Stimulated activated CD8-positive, alpha-beta memory T cell treated with anti-CD3 and anti-CD28 coated beads, Interleukin-2, amount 100 ng/mL, for 1 hour (primary cell): ENCODE measurements at regions not wholly inside any gene's neighbourhood (a gene's known extent, or its start where the extent isn't known, plus 50 kb on each side); places are given as distances from the start of the nearest gene placed in this dataset.

Experiments
- DNase-seq, 2 donors: peaks; one replicate each; pipeline ENCODE4 v3.0.0-alpha.2; 2020; ENCODE audit warnings: low read depth in 2 of 2

- no peak for DNase-seq
Measured at GRCh38 chr16:5854027-5854426, 756.4 kb upstream of the EEF2KMT start.

DNA sequence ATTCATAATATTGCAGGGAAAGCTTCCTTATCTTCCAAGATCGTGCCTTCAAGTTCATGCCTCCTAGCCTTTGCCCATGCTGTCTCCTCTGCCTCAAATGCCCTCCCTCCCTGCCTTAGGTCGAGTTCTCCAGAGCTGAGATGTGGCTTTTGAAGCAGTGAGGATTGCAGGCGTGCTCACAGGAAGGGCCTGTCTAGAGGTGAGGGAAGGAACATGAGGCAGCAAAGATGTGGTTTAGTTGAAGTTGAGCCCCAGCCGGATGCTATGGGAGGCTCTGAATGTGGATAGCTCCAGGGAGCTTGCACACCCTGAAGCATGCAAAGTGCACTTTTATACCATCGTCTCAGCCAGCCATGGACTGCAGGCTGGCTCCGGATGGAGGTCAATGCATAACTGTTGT, 754.6 kb upstream of the EEF2KMT start:
- no peak for DNase-seq

GRCh38 chr16:5851393-5851982, 753.9 kb upstream of the EEF2KMT start:
- DNase-seq = no peak

GRCh38 chr16:5850632-5851392, 753.2 kb upstream of the EEF2KMT start:
- no peak for DNase-seq

DNA sequence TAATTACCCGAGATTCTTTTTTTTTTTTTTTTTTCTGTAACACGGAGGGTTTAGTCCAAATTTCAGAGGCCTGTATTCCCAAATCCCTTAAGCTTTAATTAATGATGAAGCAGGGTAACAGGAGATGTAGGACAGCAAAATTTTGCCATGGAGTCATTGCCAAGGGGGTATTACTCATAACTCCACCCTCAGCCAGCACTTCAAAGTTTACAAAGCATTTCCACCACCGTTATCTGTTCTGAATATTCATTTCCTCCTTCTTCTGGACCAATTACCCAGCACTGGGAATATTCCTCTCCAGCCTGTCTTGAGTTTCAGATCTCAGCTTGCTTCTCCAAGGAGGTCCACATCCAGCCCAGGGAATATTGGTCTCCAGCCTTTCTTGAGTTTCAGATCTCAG, 747.5 kb upstream of the EEF2KMT start:
- DNase-seq = no peak

- DNase-seq = no peak
Measured at GRCh38 chr16:5841974-5842373, 744.4 kb upstream of the EEF2KMT start.

- no peak for DNase-seq
Measured at GRCh38 chr16:5838725-5839124, 741.1 kb upstream of the EEF2KMT start.

- DNase-seq = no peak
Measured at GRCh38 chr16:5838071-5838470, 740.5 kb upstream of the EEF2KMT start.

- DNase-seq = no peak
Measured at GRCh38 chr16:5837007-5837670, 739.5 kb upstream of the EEF2KMT start.

DNA sequence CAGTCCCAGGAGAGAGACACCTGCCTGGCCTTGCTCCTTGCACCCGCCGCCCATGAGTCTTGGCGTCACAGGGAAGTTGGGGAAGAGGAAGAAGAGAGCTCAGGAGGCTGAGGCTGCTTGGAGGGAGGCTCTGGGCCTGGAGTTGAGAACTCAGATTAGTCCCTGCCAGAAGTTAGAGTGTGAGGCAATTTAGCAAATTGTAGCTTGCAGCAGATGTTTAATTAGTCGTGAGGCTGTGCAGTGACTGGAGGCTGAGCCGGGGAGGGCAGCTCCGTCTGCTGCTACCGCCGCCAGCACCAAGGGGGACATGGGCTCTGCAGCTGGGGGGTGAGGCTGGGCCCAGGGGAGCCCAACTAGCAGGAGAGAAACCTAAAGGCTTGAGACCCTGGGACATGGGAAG, 738.3 kb upstream of the EEF2KMT start:
- DNase-seq = no peak

DNA sequence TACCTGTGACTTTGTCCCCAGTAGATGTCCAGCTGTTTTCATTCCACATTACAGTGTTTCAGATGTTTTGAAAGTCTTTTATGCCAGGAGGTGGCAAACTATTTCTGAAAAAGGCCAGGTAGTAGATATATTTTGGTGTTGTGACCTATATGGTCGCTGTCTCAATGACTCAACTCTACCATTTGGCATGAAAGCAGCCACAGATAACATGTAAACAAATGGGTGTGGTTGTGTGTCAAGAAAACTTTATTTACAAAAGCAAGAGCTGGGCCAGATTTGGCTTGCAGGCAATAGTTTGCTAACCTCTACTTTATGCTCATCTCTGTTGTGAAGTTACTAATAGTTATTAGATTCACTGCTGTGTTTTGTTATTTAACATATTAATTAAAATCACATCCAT, 728.7 kb upstream of the EEF2KMT start:
- no peak for DNase-seq

- DNase-seq = no peak
Measured at GRCh38 chr16:5820472-5820871, 722.9 kb upstream of the EEF2KMT start.

DNA sequence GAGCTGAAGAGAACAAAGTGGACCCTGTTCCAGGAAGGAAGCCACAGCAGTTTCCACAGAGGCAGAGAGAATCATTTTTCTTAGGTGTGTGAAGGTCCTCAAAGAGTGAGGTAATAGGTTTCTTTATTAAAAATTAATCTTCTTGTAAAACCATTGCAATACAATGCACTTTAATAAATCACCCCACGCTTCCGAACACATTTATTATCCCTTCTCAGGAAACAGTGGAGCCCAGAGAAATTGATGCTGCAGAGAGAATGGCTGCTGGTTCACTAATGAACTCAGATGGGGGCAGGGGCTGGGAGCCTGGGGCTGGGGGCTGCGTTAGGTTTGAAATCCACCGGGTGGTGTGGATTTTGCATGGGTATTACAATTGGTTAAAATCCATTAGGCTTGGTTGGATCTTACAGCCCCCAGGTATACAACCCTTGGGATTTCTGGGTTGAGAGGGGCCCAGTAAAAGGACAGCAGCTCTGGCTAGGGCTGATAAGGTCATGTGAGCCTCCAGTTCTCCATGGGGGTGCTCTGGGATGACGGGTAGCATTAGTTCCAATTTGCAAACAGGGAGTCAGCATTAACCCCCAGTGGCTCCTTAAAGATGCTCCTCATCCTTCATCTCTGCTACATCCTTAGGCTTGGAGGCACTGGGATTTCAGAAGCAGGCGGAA, 718.1 kb upstream of the EEF2KMT start:
- DNase-seq = no peak

GRCh38 chr16:5801396-5801795, 703.8 kb upstream of the EEF2KMT start:
- DNase-seq = no peak

- no peak for DNase-seq
Measured at GRCh38 chr16:5793556-5793955, 696.0 kb upstream of the EEF2KMT start.

DNA sequence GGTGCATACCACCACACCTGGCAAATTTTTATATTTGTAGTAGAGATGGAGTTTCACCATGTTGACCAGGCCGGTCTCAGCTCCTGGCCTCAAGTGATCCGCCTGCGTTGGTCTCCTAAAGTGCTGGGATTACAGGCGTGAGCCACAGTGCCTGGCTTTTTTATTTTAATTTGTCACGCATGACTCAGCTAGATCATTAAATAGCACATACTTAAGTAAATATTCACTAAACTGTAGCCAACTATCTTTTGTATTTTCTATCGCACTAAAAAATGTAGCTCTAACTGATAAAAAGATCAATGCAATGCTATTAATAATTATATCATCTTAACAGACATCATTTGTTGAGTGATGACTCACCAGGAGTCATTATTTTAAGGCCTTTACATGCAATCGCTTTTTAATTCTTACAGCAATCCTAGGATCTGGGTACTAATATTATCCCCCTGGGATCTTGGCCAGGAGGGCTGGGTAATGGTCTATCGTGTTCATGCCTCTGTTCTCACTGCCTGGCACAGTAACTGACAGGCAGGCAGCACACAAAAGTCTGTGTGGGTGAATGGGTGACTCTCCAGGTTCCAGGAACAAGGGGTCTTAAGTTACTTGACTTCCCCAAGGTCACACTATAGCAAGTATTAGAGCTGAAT, 693.5 kb upstream of the EEF2KMT start:
- no peak for DNase-seq

- no peak for DNase-seq
Measured at GRCh38 chr16:5790512-5790911, 692.9 kb upstream of the EEF2KMT start.

GRCh38 chr16:5789033-5789432, 691.4 kb upstream of the EEF2KMT start:
- no peak for DNase-seq

DNA sequence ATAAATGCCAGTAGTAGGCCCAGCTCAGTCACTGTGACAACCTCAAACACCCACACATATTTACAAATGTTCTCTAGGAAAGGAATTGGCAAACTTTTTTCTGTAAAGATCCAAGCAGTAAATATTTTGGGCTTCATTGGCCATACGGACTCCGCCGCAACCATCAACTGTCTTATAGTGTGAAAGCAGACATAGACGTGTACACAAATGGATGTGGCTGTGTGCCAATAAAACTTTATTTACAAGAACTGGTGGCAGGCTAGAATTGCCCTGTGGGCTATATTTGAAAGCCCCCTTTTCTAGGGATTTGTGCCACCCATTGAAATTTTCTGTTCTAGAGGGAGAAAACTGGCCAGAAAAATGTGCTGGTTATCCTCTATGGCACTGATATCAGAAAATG, 683.8 kb upstream of the EEF2KMT start:
- no peak for DNase-seq

- DNase-seq = no peak
Measured at GRCh38 chr16:5776876-5777275, 679.3 kb upstream of the EEF2KMT start.

DNA sequence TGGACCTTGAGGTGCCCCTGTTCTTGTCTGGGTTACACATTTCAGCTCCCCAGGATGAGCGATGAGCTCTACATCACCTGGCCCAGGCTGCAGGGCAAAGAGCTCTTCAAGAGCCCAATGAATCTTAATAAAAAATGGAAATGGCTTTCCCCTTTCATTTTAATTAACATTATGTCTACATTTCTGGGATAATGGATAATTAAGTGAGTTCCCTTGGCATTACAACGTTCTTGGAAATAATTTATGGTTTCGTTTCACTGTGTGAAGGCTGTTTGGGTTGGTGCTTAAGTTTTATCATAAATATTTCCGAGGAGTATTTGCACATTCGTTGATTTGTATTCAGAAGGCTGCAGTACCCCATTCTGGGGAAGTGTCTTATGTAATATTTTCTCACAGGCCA, 678.3 kb upstream of the EEF2KMT start:
- no peak for DNase-seq

GRCh38 chr16:5770118-5770517, 672.5 kb upstream of the EEF2KMT start:
- DNase-seq = no peak
